NT2/D1 (cell line): ENCODE measurements at regions not wholly inside any gene's neighbourhood (a gene's known extent, or its start where the extent isn't known, plus 50 kb on each side); places are given as distances from the start of the nearest gene placed in this dataset.
"Not testable (repeated sequence)": the region's sequence is repeated elsewhere in the genome, so short reads cannot be mapped to it uniquely, and the experiment has no call there.

Source experiments
- SUZ12 ChIP-seq: IDR thresholded peaks from 2 replicates; pipeline ENCODE4 v1.6.1; 2011; ENCODE audit not compliant: insufficient read length, insufficient read depth; ENCODE audit errors: extremely low read depth
- ZNF274 ChIP-seq: IDR thresholded peaks from 2 replicates; pipeline ENCODE4 v1.6.1; 2011; ENCODE audit warnings: mild to moderate bottlenecking, low read depth, low read length

DNA sequence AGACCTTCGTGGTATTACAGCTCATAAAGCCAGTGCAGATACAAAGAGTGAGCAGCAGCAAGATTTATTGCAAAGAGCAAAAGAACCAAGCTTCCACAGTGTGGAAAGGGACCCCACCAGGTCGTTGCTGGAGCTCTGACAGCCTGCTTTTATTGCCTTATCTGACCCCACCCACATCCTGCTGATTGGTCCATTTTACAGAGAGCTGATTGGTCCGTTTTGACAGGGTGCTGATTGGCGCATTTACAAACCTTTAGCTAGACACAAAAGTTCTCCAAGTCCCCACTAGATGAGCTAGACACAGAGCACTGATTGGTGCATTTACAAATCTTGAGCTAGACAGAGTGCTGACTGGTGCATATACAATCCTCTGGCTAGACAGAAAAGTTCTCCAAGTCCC is 74.9 kb upstream of the ATP5MC3 start:
- TF ChIP-seq SUZ12, ZNF274: not testable (repeated sequence)
